Midbrain (tissue), 1 donor: ENCODE measurements at regions not wholly inside any gene's neighbourhood (a gene's known extent, or its start where the extent isn't known, plus 50 kb on each side); places are given as distances from the start of the nearest gene placed in this dataset.

Source experiments
- DNase-seq: peaks from one replicate; lab custom pipeline; 2025; lab: John Stamatoyannopoulos, UW

DNA sequence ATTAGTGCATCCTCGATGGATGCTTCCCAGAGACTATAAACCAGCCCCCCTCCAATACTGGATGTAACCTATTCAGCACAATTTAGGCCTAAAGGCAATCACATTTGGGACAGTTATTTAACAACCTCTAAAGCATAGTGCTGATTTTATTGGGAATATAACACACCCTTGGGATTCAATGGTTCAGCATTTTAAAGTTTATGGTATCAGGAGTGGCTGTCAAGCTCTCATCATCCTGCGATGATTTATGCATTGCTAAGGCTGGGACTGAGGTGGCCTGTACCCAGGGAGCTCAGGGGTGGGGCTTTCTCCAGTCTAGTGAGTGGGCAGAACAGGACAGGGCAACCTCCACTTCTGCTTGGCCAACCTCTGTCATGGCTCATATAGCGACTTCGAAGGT lies 464.9 kb downstream of the INHBA start:
- no peak for DNase-seq

- no peak for DNase-seq
Observed at GRCh38 chr7:41232086-41232485, 470.8 kb downstream of the INHBA start.

DNA sequence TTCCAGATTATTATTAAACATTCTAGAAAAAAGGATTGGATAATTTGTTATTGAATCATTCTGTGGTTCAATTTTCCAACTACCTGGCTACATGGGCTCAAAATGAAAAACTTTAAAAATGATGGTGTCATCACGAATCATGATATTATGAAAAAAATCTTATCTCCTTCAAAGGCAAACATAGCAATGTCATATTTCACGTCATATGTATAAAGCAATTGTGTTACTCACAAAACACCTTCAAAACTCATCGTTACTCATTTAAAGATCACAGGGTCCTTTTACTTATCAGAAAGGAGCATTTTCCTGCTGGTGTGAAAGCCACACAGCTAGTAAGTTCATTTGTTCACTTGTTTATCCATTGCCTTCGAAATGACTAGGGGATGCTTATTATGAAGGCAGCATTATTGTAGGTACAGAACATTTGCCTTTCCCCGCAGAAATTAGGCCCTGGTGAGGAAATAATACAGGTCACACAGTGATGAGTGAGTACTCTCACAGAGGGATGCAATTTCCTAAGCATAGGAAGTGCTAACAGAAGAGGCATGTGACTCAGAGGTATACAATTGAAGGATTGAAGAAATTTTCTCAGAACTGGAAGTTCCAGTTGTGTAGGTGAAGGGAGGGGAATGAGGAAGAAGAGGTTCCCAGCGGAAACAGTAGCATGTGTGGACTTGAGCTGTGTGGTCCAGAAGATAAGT lies 478.7 kb downstream of the INHBA start:
- no peak for DNase-seq

GRCh38 chr7:41222746-41223145 lies 480.1 kb downstream of the INHBA start:
- DNase-seq = no peak

DNA sequence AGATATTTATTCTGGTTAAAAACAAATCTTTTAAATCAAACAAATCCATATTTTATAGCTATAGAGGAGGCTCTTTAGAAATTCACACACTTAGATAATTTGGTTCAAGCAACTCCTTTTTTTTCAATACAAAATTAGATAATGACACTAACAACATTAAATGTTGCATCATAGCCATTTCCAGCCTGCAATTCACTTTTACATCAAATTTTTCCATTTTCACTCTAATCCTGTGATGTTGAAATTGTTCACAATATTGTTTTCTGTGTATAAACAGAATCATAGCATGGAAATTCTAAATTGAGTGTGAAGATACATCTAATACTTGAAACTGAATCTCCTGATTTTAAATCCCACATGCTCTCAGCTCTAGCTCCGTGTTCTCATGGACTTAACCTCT lies 482.6 kb downstream of the INHBA start:
- DNase-seq = no peak

DNA sequence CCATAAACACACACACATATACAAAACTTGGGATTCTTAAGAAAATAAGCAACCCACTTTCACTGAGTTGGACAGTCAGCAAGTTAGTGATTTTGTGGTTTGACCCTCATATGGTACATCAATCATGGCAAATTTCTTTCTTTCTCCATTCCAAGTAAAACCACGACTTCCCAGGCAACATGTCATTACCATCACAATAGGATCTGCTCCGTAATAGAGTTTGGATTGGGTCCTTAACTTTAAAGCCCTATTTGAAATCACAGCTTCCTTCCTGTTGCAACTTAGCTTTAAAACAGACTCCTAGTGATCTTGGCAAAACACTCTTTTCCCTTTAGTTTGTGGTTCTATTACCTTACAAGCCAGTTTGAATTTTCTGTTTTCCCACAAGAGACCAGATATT lies 483.6 kb downstream of the INHBA start:
- DNase-seq = no peak

- no peak for DNase-seq
Observed at GRCh38 chr7:41217306-41217705, 485.6 kb downstream of the INHBA start.

- no peak for DNase-seq
Observed at GRCh38 chr7:41207141-41207540, 495.7 kb downstream of the INHBA start.

DNA sequence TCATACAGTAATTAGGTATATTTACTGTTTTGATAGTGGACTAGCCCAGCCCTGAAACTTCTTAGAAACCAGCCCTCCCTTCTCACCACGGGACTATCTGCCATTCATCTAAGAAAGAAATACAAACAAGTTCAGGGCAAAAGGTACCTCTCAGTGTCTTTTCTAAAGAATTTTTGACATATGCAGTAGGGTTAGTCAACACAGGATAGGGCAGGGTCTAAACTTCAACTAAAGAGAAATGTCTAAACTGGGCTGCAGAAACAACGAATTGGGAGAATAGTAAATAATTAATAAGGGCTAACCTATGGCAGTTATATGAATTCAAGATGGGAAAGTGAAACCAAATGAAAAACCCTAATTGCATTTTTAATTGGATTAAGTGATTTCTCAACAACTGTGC lies 496.6 kb downstream of the INHBA start:
- no peak for DNase-seq

GRCh38 chr7:41205600-41205999 lies 497.3 kb downstream of the INHBA start:
- DNase-seq = no peak

- no peak for DNase-seq
Observed at GRCh38 chr7:41203542-41203941, 499.3 kb downstream of the INHBA start.

DNA sequence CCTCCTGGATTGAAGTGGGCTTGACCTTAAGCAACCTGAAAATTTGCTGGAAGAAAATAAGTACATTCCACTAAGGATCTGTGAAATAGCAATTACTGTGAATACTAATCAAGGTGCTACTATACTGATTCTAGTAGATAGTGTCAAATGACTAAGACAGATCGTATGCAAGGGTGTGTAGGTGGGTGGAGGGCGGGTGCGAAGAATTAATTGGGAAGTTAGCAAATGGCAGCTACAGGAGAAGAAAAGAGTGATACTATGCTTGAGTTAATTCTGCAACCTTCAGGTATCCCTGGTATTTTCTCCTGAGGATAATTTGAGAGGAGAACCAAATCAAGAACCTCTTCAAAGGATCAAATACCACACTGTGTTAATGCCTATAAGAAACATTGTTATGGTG lies 501.9 kb downstream of the INHBA start:
- no peak for DNase-seq

GRCh38 chr7:41199136-41199535 lies 503.8 kb downstream of the INHBA start:
- DNase-seq = no peak

GRCh38 chr7:41198502-41198901 lies 504.4 kb downstream of the INHBA start:
- DNase-seq = no peak

GRCh38 chr7:41197769-41198168 lies 505.1 kb downstream of the INHBA start:
- no peak for DNase-seq

GRCh38 chr7:41193738-41194282 lies 509.1 kb downstream of the INHBA start:
- DNase-seq = no peak

DNA sequence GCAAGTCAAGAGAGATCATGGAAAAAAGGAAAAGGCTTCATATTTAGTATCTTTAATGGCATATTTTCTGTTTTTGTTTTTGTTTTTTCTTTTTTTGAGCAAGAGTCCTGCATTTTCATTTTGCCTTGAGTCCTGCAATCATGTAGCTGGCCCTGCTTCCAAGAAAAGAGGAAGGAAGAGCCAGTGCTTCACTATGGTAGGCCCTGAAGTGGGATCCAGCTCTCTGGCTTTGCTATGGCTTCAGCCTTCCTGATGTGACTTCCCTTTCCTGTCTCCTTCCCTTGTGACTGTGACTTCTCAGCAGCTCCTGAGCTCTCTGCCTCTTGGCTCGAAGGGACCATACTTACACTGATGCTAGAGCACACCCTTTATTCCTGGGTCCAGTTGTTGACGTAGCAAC lies 512.3 kb downstream of the INHBA start:
- DNase-seq = no peak

- DNase-seq = no peak
Observed at GRCh38 chr7:41189866-41190265, 513.0 kb downstream of the INHBA start.

GRCh38 chr7:41188163-41189130 lies 514.4 kb downstream of the INHBA start:
- no peak for DNase-seq

DNA sequence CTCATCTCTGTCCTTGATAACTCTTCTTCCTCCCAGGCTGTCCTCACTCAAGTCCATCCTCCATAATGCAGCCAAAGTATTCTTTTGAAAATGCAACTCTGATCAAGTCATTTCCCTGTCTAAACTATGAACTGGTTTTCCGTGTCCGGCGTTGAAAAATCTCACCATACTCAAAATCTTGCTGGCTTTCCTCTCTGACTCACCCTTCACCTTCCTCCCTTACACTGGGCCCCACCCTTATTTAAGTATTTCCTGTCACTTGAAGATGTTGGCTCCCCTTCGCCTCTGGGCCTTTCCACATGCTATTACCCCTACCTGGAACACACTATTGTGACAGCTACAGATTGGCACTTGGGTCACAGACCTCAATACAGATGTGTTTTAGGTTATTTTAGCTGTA lies 515.6 kb downstream of the INHBA start:
- DNase-seq = no peak

DNA sequence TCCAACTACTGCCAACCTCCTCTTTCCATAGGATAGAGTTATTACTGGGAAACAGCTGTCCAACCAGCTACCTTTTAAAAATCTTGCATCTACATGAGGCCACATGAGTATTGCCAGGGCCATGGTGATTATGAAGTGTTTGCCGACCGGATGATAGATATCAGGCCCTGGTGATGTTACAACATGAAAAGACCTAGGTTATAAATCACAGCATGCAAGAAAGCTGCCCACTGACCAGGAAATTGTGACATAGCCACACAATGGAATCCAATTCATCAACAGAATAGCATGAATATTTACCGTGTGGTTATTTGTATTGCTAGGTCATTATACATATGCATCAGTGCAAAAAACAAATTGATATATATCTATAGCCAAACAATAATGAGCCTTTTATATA lies 517.0 kb downstream of the INHBA start:
- no peak for DNase-seq

- no peak for DNase-seq
Observed at GRCh38 chr7:41183741-41184140, 519.1 kb downstream of the INHBA start.

DNA sequence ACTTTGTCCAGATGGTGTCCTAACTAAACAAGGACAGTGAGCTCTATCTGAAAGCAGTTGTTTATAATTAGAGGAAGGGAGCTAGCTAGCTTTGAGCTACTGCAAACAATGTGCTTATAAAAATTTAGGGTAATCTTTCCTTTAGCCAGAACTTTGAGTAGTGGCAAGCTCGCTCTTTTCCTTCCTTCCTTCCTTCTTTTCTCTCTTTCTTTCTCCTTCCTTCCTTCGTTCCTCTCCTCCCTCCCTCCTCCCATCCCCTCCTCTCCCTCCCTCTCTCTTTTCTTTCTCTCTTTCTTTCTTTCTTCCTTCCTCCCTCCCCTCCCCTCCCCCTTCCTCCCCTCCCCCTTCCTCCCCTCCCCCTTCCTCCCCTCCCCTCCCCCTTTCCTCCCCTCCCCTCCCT lies 520.1 kb downstream of the INHBA start:
- no peak for DNase-seq
